D721Med (cell line): ENCODE measurements at regions not wholly inside any gene's neighbourhood (a gene's known extent, or its start where the extent isn't known, plus 50 kb on each side); places are given as distances from the start of the nearest gene placed in this dataset.
"Not testable (repeated sequence)": the region's sequence is repeated elsewhere in the genome, so short reads cannot be mapped to it uniquely, and the experiment has no call there.

Experiments used
- DNase-seq: peaks from one replicate; pipeline ENCODE4 v3.0.0; 2011; ENCODE audit warnings: low spot score; ENCODE audit not compliant: insufficient read length
- FAIRE-seq: peaks from 2 replicates; lab custom pipeline; 2011; peaks lifted over from hg19 to GRCh38; lab: Jason Lieb, UNC
- CTCF ChIP-seq: IDR thresholded peaks from 2 replicates; pipeline ENCODE4 v1.5.1; 2012; ENCODE audit warnings: mild to moderate bottlenecking, control low read depth; ENCODE audit not compliant: insufficient read depth; ENCODE audit errors: missing control alignments

GRCh38 chr10:9262770-9263169 is 1208.3 kb downstream of the GATA3 start:
- TF ChIP-seq CTCF, result no peak
- no peak for DNase-seq
- FAIRE-seq, result no peak

GRCh38 chr10:9268176-9268575 is 1213.7 kb downstream of the GATA3 start:
- no peak for TF ChIP-seq CTCF

GRCh38 chr10:9273126-9273833 is 1218.8 kb downstream of the GATA3 start:
- not testable (repeated sequence) for DNase-seq, FAIRE-seq

More at GRCh38 chr10:9268176-9268575, 1213.7 kb downstream of the GATA3 start:
- DNase-seq (no peak), FAIRE-seq (no peak)

- FAIRE-seq (no peak), DNase-seq (no peak)
- no peak for TF ChIP-seq CTCF
Measured at GRCh38 chr10:9274206-9274755, 1219.8 kb downstream of the GATA3 start.

GRCh38 chr10:9275861-9276260 is 1221.4 kb downstream of the GATA3 start:
- DNase-seq (no peak), FAIRE-seq (no peak)
- TF ChIP-seq CTCF, result no peak

- no peak for TF ChIP-seq CTCF
- FAIRE-seq, result no peak
- DNase-seq, result no peak
Measured at GRCh38 chr10:9285690-9286089, 1231.2 kb downstream of the GATA3 start.

- FAIRE-seq, result no peak
- DNase-seq, result no peak
- TF ChIP-seq CTCF, result no peak
Measured at GRCh38 chr10:9289811-9290210, 1235.3 kb downstream of the GATA3 start.
